Activated B cell treated with CpG ODN at 0.5 μM for 24 hours (primary cell): ENCODE measurements at regions not wholly inside any gene's neighbourhood (a gene's known extent, or its start where the extent isn't known, plus 50 kb on each side); places are given as distances from the start of the nearest gene placed in this dataset.

Experiments
- ATAC-seq: fragments of 200-7000 bp; cut with Tn5 transposase; one replicate; pipeline ENCODE4 v1.10.0; 2021; ENCODE audit warnings: low read depth, mild to moderate bottlenecking, moderate library complexity
- CTCF ChIA-PET: fragments of 350-600 bp; sonication (Branson Sonifier 250); formaldehyde crosslinking; loops from one replicate; lab custom pipeline; 2021; ENCODE audit warnings: antibody characterized with exemption; lab: Charles Lee
- POLR2A ChIA-PET: fragments of 350-600 bp; sonication (Branson Sonifier 250); formaldehyde crosslinking; loops from one replicate; lab custom pipeline; 2021; ENCODE audit warnings: antibody characterized with exemption; lab: Charles Lee
- DNase-seq: peaks from one replicate; pipeline ENCODE4 v3.0.0; 2022
- H3K27ac Mint-ChIP-seq: one replicate; pipeline ENCODE4 v1.8.0; 2020; ENCODE audit warnings: mixed read lengths
- H3K27me3 Mint-ChIP-seq: one replicate; pipeline ENCODE4 v1.8.0; 2021; ENCODE audit warnings: mixed read lengths
- H3K36me3 Mint-ChIP-seq: one replicate; pipeline ENCODE4 v1.8.0; 2021; ENCODE audit warnings: low read depth, mixed read lengths
- H3K4me1 Mint-ChIP-seq: one replicate; pipeline ENCODE4 v1.8.0; 2021; ENCODE audit warnings: mixed read lengths
- H3K4me3 Mint-ChIP-seq: one replicate; pipeline ENCODE4 v1.8.0; 2020; ENCODE audit warnings: mild to moderate bottlenecking, mixed read lengths
- H3K9me3 Mint-ChIP-seq: one replicate; pipeline ENCODE4 v1.8.0; 2020; ENCODE audit warnings: mixed read lengths
- CTCF ChIP-seq: fragments of 200-600 bp; IDR thresholded peaks from one replicate; pipeline ENCODE4 v1.8.0; 2022; ENCODE audit warnings: antibody characterized with exemption, mild to moderate bottlenecking
- intact Hi-C: fragments of 100-400 bp; cut with micrococcal nuclease; formaldehyde crosslinking; loops from one replicate; pipeline ENCODE4 v1.15.1; 2024

- Mint-ChIP-seq H3K4me1 (no peaks in the 10 kb centered on the region), H3K36me3 (no peaks in the 10 kb centered on the region), H3K9me3 (no peaks in the 10 kb centered on the region), H3K4me3 (no peak overlapping the region), H3K27ac (no peak overlapping the region), H3K27me3 (no peaks in the 10 kb centered on the region)
- intact Hi-C loops = no loop called here
- TF ChIP-seq CTCF = no peak
- POLR2A ChIA-PET = no interaction called here
- no peak for ATAC-seq
- CTCF ChIA-PET = no interaction called here
- no peak for DNase-seq
Observed at GRCh38 chr2:14572633-14573032, 59.9 kb upstream of the LRATD1 start.

- H3K27ac Mint-ChIP-seq = no peak overlapping the region
- H3K4me3 Mint-ChIP-seq = no peak overlapping the region
- POLR2A ChIA-PET = no interaction called here
- DNase-seq (no peak), ATAC-seq (no peak)
- H3K4me1 Mint-ChIP-seq = no peaks in the 10 kb centered on the region
- TF ChIP-seq CTCF = no peak
- H3K36me3 Mint-ChIP-seq = no peaks in the 10 kb centered on the region
- no peaks in the 10 kb centered on the region for H3K27me3 Mint-ChIP-seq
- CTCF ChIA-PET = no interaction called here
- H3K9me3 Mint-ChIP-seq = no peaks in the 10 kb centered on the region
- intact Hi-C loops = no loop called here
Observed at GRCh38 chr2:14577843-14578242, 54.7 kb upstream of the LRATD1 start.
